ENCODE measurements at regions not wholly inside any gene's neighbourhood (a gene's known extent, or its start where the extent isn't known, plus 50 kb on each side); places are given as distances from the start of the nearest gene placed in this dataset.
"Not testable (repeated sequence)": the region's sequence is repeated elsewhere in the genome, so short reads cannot be mapped to it uniquely, and the experiment has no call there.

DNA sequence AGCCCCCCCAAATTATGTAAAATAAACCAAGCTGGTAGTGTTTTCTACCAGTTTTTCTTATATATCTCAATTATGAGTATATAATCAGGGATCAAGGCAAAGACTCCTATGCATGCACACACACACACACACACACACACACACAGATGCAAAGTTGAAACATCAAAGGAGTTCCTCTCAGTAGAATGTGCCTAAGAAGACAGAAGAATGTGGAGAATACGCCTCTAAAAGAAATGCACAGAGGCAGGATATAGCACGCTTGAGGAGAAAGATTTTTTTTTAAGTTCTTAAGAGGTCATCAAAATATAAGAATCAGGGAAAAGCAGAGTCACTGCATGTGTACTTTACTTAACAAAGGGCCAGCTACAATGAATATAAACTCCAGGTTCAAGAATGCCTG, 138.2 kb upstream of the CLEC14A start:
- DNase-seq: no peak

DNA sequence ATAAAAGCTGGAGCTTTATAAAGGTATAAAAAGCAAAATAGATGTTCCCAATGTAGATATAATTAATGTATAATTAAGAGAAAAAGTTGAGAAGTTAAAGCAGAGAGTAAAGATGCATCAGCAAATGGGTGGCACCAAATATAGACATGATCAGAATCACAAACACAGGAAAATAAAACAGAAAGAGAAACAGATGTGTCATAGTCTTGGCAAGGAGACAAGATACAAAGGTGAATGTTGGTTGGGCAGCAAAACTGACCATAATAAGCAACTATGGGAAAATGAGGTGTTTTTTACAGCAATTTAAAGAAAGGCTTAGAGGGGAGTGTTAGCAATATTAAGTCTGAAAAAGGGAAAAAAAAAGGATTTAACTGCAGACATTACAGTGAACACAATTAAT, 135.4 kb upstream of the CLEC14A start:
- no peak for DNase-seq

DNA sequence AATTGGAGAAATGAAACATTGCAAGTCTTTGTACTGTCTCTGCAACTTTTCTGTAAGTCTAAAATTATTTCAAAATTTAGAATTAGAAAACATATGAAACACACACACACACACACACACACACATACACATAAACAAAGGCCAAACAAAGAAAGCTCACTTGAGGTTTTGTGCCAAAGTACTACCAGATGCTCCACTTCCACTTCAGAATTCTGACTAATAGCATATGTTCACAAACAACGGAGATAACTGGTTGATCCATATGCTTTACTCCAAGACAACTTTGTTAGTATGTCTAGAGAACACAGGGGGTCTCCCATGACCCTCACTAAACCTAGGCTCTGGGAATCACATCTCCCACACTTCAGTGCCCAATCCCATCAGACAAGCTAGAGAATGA, 133.8 kb upstream of the CLEC14A start:
- DNase-seq: no peak

DNA sequence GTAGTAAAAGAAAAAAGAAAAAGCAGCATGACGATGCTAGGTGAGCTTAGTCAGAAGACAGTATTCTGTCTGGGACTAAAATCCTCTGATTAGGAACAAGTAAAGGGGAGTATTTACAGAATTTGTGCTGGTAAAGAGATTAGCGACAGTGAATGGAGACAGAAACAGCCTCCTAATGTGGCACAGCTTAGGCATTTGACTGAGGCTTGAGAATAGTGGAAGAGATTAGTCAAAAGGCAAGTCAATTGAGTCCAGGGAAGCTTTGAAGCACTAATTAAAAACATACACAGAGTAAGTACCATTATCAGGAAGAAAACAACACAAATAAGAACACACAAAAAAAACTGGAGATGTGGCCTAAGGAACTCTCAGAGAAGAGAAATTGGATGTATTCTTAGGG, 131.9 kb upstream of the CLEC14A start:
- no peak for DNase-seq

DNA sequence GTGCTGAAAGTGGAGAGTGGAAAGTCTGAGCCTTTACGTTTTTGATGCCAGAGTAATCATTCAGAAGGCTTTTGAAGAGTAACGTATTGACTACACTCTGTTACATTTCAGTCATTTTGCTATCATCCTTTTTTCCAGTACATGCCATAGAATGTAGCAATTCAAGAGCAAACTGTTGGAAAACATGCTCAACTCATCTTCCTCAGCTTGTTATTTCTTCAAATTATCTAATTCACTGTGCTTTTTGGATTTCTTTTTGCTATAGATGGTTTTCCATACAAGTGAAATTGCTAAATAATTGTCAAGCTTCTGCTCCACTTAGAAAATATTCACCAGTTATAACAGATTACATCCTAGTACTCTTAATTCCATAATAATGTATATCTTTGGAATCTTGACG, 129.9 kb upstream of the CLEC14A start:
- DNase-seq: no peak

DNA sequence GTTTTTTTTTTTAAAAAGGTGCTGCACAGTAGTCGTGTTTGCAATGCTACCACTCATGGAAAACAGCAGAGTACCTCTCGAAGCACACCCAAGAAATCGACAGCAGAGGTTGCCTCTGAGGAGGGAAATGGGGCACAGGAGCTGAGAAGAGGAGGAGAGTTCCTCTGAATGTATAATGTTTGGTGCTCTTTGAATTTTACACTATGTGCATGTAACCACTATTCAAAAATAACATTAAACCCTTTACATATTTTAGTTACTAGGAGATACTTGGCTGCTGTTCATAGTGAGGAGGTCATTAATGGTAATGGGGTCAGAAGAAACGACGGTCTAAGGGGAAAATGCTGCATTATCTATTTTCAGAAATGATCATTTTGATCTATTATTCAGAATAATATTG, 129.4 kb upstream of the CLEC14A start:
- no peak for DNase-seq

DNA sequence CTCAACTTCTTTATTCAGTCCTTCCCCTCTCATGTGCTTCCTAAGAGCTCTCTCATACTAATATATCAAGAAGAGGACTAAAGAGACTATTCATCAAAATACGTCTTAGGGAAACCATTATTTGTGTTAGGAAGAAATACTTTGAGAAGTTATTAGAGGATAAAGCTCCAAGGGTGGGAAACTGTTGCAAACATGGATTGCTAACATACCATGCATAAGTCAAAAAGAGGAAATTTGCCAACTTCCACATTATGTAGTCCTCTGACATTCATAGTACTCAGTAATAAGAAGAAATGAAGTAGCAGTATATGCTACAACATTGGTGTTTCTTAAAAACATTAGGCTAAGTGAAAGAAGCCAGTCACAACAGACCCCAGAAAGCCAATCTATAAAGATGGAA, 128.8 kb upstream of the CLEC14A start:
- DNase-seq: no peak

DNA sequence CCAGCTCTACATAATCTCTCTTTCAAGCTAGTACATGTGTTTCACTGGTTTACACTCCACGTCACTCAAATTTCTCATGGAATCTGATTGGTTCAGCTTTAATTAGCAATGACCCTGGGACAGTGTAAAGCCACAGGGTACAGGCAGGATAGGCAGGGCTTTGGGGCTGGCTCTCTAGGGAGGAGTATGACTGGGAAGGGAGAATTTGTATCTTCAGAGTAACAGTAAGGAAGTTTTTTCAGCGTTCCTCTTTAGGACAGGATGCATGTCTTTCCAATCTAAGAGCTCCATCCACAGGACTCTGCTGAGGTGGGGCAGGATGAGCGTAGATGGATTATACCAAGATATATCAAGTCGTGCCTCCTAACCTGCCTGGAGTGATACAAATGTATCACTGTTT, 112.0 kb upstream of the CLEC14A start:
- no peak for DNase-seq

DNA sequence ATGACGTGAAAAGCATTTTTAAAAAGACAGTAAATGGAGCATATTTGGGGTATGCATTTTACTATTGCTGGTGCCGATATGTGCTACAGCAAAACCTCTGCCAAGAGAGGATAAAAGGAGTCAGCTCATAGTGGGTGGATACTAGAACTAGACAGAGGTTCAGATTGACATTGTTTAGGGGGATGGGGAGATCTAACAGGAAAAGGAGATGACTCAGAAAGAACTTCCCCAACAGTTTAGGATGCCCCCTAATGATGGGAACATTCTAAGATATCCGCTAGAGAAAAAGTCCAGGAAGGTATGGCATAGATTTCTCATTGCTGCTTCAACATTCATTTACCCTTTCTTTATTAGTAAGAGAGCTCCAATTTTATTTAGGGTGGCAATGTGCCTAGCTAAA, 110.5 kb upstream of the CLEC14A start:
- DNase-seq: no peak

DNA sequence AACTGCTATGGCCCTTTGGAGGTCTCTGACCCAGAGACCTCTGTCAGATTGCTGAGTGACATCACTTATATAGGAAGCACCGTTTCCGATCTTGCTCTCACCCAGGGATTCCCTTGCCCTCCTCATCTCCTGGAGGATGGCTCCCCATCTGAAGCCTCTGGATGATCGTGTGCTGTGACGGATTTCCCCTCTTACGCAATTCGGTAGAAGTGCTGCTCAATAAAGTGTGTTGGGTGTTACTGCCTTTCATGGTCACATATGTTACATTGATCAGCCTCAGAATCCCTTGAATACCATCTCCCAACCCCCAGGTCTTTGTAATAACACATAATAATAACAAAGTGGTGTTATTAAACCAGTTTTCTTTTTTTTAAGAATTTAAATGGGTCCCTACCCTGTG, 107.3 kb upstream of the CLEC14A start:
- no peak for DNase-seq

DNA sequence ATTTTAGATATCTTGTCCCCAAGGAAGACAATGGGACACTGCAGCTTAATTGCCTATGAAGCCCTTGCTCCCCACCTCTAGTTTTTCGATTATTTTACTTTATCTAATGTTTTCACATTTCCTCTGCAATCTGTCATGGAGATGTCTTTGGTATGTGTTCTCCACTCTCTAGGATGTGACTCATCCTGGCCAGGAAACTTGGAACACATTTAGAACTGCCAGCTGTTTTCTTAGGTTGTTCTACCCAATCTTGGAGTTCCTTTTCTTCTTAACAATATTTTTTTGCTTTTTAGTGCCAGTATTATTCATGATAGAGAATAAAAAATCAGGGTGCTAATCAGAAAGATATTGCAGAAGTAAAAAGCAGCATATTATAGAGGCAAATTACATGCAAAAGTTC, 101.7 kb upstream of the CLEC14A start:
- no peak for DNase-seq

DNA sequence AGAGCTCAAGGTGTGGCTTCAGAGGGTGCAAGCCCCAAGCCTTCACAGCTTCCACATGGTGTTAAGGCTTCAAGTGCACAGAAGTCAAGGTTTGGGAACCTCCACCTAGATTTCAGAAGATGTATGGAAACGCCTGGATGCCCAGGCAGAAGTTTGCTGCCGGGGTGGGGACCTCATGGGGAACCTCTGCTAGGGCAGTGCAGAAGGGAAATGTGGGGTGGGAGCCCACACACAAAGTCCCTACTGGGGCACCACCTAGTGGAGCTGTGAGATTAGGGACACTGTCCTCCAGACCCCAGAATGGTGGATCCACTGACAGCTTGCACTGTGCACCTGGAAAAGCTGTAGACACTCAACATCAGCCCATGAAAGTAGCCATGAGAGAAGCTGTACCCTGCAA, 99.6 kb upstream of the CLEC14A start:
- not testable (repeated sequence) for DNase-seq

DNA sequence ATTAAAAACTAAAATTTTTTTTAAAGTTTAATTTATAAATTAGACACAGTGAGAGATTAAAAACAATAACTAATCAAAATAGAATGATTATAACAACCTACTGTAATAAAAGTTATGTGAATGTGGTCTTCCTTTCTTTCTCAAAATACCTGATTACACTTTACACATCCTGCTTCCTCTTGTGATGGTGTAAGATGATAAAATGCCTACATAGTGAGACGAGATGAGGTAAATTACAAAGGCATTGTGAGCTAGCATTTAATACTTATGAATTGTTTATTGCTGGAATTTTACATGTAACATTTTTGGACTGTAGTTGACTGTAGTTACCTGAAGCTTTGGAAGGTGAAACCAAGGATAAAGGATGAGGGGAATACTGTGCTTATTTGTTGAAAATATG, 94.2 kb upstream of the CLEC14A start:
- DNase-seq: no peak

DNA sequence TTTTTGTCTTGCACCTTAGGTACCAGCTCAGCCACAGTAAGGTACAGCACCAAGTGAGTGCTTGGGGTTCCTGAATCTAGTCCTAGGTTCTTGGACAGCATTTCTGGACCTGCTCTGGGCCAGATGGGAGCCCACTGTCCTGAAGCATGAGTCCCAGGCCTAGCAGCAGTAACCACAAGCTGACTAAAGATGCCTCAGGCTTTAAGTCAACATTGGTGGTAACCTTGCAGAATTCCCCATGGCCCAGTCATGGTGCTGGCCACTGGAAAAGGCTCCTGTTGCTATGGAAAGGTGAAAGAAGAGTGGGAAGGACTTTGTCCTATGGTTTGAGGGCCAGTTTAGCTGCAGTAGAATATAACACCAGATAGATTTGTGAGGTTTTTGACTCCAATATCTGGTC, 86.9 kb upstream of the CLEC14A start:
- no peak for DNase-seq

DNA sequence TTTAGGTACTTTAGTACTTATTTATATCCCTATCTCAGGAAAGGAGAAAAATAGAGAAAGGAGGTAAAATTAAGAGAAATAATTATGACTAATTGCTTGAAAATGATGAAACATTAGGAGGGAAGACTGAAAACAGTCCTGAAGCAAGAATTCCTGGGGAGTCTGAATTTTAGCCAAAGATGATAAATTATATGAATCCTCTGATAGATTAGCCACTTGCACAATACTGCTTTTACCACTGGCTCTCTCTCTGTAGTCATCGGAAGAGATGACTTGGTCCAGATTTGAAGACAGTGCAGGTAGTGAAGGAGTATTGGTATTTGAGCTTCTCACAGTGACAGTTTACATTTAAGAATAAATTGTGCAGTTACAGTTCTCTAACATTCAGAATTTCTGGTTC, 83.8 kb upstream of the CLEC14A start:
- DNase-seq: no peak

DNA sequence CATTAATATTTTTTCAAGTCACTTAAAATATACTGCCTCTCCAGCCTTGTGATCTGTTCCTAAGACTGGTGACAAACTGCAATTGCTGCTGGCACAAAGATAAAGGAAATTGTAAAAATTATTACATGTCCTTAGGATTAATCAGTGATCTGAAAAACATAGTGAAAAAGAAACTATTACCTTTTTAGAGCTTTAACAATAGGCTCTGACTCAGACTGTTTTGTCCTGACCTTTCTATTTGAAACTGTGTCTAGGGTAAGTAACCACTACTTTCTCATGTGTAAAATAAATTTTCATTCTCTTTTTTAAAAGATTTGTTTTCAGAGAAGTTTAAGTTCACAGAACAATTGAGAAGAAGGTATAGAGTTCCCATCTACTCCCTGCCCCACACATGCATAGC, 80.4 kb upstream of the CLEC14A start:
- no peak for DNase-seq

DNA sequence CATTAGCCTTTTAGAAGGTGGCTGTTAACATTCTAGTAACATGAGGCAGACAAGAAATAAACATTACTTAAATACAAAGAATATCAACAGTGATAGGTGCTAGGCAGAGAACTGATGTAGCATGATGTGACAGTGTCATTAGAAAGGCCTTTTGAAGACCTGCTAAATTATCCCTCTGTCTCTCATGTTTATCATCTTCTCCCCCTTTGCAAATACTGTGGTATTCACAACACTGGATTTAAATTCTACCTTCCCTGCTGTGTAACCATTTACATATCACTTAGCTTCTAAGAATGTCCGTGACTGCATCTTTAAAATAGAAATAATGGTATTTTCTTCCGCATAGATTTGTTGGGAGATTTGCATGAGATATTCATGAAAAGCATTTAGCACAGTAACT, 74.4 kb upstream of the CLEC14A start:
- no peak for DNase-seq

DNA sequence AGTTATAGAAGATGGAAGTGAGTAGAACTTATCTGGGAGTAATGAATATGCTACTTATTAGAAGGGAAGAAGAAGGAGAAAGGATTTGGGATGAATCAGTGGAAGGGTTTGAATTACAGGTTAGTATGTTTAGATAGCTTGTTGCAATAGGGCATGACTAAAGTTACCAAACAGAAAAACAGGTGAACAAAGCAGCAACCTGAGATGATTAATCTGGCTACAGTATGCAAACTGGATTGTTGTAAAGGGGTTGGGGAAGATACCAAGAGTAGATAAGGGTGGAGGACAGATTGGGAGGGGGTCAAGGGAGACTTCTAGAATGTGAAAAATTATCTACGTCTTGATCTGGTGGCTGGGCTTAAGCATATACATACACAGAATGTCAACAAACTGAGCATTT, 73.4 kb upstream of the CLEC14A start:
- DNase-seq: no peak

DNA sequence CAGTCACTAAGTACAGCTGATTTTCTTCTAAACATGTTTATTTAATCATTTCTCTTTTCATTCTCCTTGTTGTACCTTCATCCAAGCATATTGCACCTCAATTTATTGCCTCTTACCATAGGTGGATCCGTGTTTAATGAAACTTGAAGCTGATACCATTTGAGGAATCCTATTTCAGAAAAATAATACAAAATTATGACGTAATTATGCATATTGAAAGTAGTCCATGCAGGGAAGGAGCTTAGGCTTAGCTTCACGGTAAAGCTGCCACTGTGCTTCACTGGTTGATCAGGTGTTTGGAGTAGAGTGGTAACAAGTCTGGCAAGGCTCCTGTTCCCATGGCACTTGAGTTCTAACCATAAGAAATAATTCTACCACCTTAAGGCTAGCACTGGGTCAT, 61.0 kb upstream of the CLEC14A start:
- DNase-seq: no peak

DNA sequence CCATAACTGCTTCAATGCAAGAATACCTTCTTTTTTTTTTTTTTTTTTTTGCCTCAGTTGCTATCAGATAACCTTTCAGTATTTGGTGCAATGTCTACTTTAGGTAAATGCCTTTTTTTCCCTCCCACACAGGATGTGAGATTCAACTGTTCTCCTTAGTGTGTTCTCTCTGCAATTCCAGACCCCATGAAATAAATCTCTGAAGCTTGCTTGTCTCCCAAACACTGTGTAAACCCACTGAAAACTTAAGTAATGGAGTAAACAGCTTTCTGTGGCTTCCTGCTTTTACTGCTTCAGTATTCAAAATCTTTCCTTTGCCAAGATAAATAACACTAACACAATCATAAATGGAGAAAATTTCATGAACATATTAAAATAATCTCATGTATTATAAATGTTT, 55.8 kb upstream of the CLEC14A start:
- DNase-seq: no peak

DNA sequence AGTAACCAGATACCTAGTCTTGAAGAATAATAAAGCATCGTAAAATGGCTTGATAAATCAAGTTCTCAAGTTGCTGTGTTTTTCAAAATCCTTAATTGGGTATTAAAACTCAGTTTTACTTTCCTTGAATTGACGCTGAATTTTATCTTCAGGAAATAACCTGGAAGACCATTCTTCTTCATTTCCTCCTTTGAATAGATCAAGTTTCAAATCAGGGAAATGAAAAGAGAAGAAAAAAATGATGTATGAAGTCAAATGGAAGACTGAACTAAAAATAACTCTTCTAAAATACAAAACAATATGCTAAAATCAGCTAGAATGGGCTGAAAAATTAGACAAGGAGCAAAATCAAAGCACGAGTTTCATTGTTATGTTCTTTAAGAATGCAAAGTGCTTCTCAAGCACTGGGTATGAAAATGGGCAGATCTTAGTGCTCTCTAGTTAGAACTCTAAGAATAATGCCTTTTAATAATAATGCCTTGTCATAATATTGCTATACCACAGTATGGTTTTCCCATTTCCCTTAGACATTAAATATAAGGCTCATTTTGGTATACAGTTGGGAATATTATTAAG, 54.6 kb upstream of the CLEC14A start:
- no peak for DNase-seq

DNA sequence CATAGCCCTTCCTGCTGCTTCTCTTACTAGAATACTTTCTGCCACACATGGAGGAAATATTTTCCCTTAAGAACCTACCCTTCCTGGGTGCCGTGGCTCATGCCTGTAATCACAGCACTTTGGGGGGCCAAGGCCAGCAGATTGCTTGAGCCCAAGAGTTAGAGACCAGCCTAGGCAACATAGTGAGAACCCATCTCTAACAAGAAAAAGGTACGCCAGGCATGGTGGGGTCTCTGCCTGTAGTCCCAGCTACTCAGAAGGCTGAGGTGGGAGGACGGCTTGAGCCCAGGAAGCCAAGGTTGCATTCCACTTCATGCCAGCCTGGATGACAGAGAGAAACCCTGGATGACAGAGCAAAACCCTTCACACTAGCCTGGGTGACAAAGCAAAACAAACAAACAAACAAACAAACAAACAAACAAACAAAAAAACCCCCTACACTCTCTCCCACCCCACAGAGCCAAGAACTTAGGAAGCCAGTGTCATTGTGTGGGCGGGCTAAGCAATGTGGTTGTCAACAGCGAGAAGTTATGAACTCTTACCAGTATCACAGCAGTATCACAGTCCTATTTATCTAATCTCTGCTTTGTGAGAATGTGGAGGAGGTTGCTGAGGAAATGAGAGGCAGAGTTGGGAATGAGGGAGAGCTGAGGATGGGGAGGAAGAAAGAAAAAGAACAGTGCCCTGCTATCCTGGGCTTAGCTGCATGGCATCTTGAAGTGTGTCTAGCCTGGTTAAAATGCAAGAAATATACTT, 53.8 kb upstream of the CLEC14A start:
- DNase-seq: no peak

Data from retina (tissue), 1 donor.